GM12878 (cell line): ENCODE measurements at regions not wholly inside any gene's neighbourhood (a gene's known extent, or its start where the extent isn't known, plus 50 kb on each side); places are given as distances from the start of the nearest gene placed in this dataset.

Source experiments
- ATAC-seq: fragments of 200-7000 bp; cut with Tn5 transposase; 3 replicates; pipeline ENCODE4 v1.9.1; 2020; ENCODE audit warnings: mild to moderate bottlenecking, moderate library complexity
- BruUV-seq: library from RNA; stranded (reverse); fragments of 400-500 nt; replicated peaks from 2 replicates; lab custom pipeline; 2021; lab: Mats Ljungman, UMichigan
- CTCF ChIA-PET: fragments of 300-600 bp; sonication (Branson Sonifier 250); formaldehyde crosslinking; extraction: SDS; loops from one replicate; lab custom pipeline; 2021; ENCODE audit warnings: inconsistent platforms; lab: Yijun Ruan, JAX
- POLR2A ChIA-PET: fragments of 350-600 bp; formaldehyde crosslinking; extraction: SDS; loops from one replicate; lab custom pipeline; 2021; ENCODE audit warnings: inconsistent platforms; lab: Charles Lee
- RAD21 ChIA-PET: fragments of 300-600 bp; sonication (Branson Sonifier 250); formaldehyde crosslinking; loops from one replicate; lab custom pipeline; 2023; ENCODE audit warnings: antibody characterized with exemption; ENCODE audit not compliant: unreplicated experiment; lab: Charles Lee
- SMC1A ChIA-PET: fragments of 300-600 bp; sonication (Branson Sonifier 250); formaldehyde crosslinking; loops from one replicate; lab custom pipeline; 2023; ENCODE audit not compliant: unreplicated experiment, uncharacterized antibody; lab: Charles Lee
- DNase-seq: peaks from one replicate; pipeline ENCODE4 v3.0.0-alpha.2; 2011; ENCODE audit warnings: low read depth, low spot score
- FAIRE-seq: peaks from 3 replicates; lab custom pipeline; 2011; peaks lifted over from hg19 to GRCh38; lab: Jason Lieb, UNC
- H2AFZ ChIP-seq: 2 replicates; pipeline ENCODE4 v1.6.0; 2011; ENCODE audit warnings: low read depth, low read length, control low read depth; ENCODE audit not compliant: control insufficient read depth
- H3K27ac ChIP-seq: 2 replicates; pipeline ENCODE4 v1.5.1; 2011; ENCODE audit warnings: control low read depth; ENCODE audit not compliant: control insufficient read depth, insufficient read depth
- H3K27me3 ChIP-seq, 2 experiments: replicated peaks in 1 of 2; 2 replicates each; pipeline versions ENCODE4 v1.6.0 to v1.6.1; 2011; ENCODE audit warnings: low read length in 1 of 2; ENCODE audit not compliant: control insufficient read depth in 2 of 2, insufficient read depth in 2 of 2
- H3K36me3 ChIP-seq, 2 experiments: 2 replicates each; pipeline ENCODE4 v1.5.1; 2011; ENCODE audit warnings: low read length in 1 of 2; ENCODE audit not compliant: control insufficient read depth in 2 of 2, insufficient read depth in 2 of 2
- H3K4me1 ChIP-seq: 2 replicates; pipeline ENCODE4 v1.6.1; 2011; ENCODE audit warnings: mild to moderate bottlenecking, low read length, moderate library complexity, mixed read lengths; ENCODE audit not compliant: control insufficient read depth, insufficient read depth
- H3K4me2 ChIP-seq: 2 replicates; pipeline ENCODE4 v1.6.0; 2011; ENCODE audit warnings: control low read depth; ENCODE audit not compliant: control insufficient read depth, insufficient read depth
- H3K4me3 ChIP-seq: fragments of 200-600 bp; sonication (generic); 2 replicates; pipeline ENCODE4 v1.5.1; 2016
- H3K79me2 ChIP-seq: 2 replicates; pipeline ENCODE4 v1.6.0; 2011; ENCODE audit warnings: low read length; ENCODE audit not compliant: control insufficient read depth, insufficient read depth
- H3K9ac ChIP-seq: 2 replicates; pipeline ENCODE4 v1.8.0; 2011; ENCODE audit warnings: low read length, control low read depth, mixed read lengths; ENCODE audit not compliant: control insufficient read depth, insufficient read depth
- H3K9me3 ChIP-seq: replicated peaks from 3 replicates; pipeline ENCODE4 v1.5.1; 2011; ENCODE audit warnings: mild to moderate bottlenecking, low read length; ENCODE audit not compliant: control insufficient read depth, insufficient read depth
- H4K20me1 ChIP-seq: 2 replicates; pipeline ENCODE4 v1.6.0; 2011; ENCODE audit not compliant: control insufficient read depth, insufficient read depth
- ASH2L ChIP-seq: fragments of 300-600, 200-600 bp; sonication (generic); IDR thresholded peaks from 2 replicates; pipeline ENCODE4 v1.6.1; 2017; ENCODE audit warnings: low read depth, mild to moderate bottlenecking, borderline replicate concordance
- BRCA1 ChIP-seq: IDR thresholded peaks from 2 replicates; pipeline ENCODE4 v1.6.1; 2011; ENCODE audit warnings: low read depth, low read length, improper control_type of control experiment
- CBX5 ChIP-seq: sonication (generic); IDR thresholded peaks from 2 replicates; pipeline ENCODE4 v1.6.1; 2016; ENCODE audit warnings: low read depth, moderate library complexity, mild to moderate bottlenecking, inconsistent platforms
- CEBPB ChIP-seq, 2 experiments: fragments of 150-350 bp in 1 of 2; IDR thresholded peaks; 2 replicates each; pipeline ENCODE4 v1.6.1; 2012 to 2014; ENCODE audit warnings: low read depth in 2 of 2, low read length in 2 of 2, borderline replicate concordance in 1 of 2, inconsistent platforms in 1 of 2
- E2F8 ChIP-seq: fragments of 450-650 bp; IDR thresholded peaks from 2 replicates; pipeline ENCODE4 v1.6.1; 2018; ENCODE audit warnings: mild to moderate bottlenecking, low read depth, moderate library complexity; ENCODE audit not compliant: partially characterized antibody
- ELK1 ChIP-seq: IDR thresholded peaks from 2 replicates; pipeline ENCODE4 v1.6.1; 2012; ENCODE audit warnings: low read depth, low read length, improper control_type of control experiment
- EP300 ChIP-seq, 2 experiments: fragments of 150-350 bp in 1 of 2; IDR thresholded peaks; 2 replicates each; pipeline ENCODE4 v1.6.1; 2011 to 2012; ENCODE audit warnings: low read depth in 2 of 2, low read length in 2 of 2, borderline replicate concordance in 1 of 2, improper control_type of control experiment in 1 of 2, inconsistent platforms in 1 of 2; ENCODE audit not compliant: control insufficient read depth in 1 of 2
- HDAC2 ChIP-seq: fragments of 200-600 bp; sonication (generic); IDR thresholded peaks from 2 replicates; pipeline ENCODE4 v1.6.1; 2017
- JUND ChIP-seq: IDR thresholded peaks from 2 replicates; pipeline ENCODE4 v1.6.1; 2012; ENCODE audit warnings: low read depth, mild to moderate bottlenecking, low read length, improper control_type of control experiment, moderate library complexity
- KAT2A ChIP-seq: conservative IDR thresholded peaks from 2 replicates; pipeline ENCODE4 v1.6.1; 2011; ENCODE audit warnings: low read depth, low read length; ENCODE audit not compliant: control insufficient read depth
- MXI1 ChIP-seq: fragments of 150-350 bp; IDR thresholded peaks from 2 replicates; pipeline ENCODE4 v1.6.1; 2011; ENCODE audit warnings: low read depth, mild to moderate bottlenecking, inconsistent platforms, low read length, improper control_type of control experiment
- NFXL1 ChIP-seq: fragments of 450-650 bp; IDR thresholded peaks from 2 replicates; pipeline ENCODE4 v1.6.1; 2017; ENCODE audit warnings: antibody characterized with exemption, mild to moderate bottlenecking, borderline replicate concordance
- PKNOX1 ChIP-seq: fragments of 450-650 bp; IDR thresholded peaks from 2 replicates; pipeline ENCODE4 v1.6.1; 2016; ENCODE audit warnings: mild to moderate bottlenecking
- PML ChIP-seq: IDR thresholded peaks from 2 replicates; pipeline ENCODE4 v1.6.1; 2012; ENCODE audit warnings: low read length, inconsistent platforms
- POLR2AphosphoS2 ChIP-seq: IDR thresholded peaks from 2 replicates; pipeline ENCODE4 v1.6.1; 2011; ENCODE audit warnings: low read depth, mild to moderate bottlenecking, low read length, improper control_type of control experiment, moderate library complexity
- POLR2AphosphoS5 ChIP-seq: IDR thresholded peaks from 2 replicates; pipeline ENCODE4 v1.6.1; 2011; ENCODE audit warnings: mild to moderate bottlenecking, low read length, inconsistent platforms
- RAD51 ChIP-seq: fragments of 450-650 bp; IDR thresholded peaks from 2 replicates; pipeline ENCODE4 v1.6.1; 2016; ENCODE audit warnings: moderate library complexity, mild to moderate bottlenecking, inconsistent platforms
- SREBF1 ChIP-seq: IDR thresholded peaks from 2 replicates; pipeline ENCODE4 v1.6.1; 2012; ENCODE audit warnings: mild to moderate bottlenecking, low read length
- SRF ChIP-seq, 2 experiments: IDR thresholded peaks; 2 replicates each; pipeline ENCODE4 v1.6.1; 2011; ENCODE audit warnings: low read depth in 2 of 2, low read length in 2 of 2, mild to moderate bottlenecking in 1 of 2, moderate library complexity in 1 of 2
- ZNF384 ChIP-seq: IDR thresholded peaks from 2 replicates; pipeline ENCODE4 v1.6.1; 2012; ENCODE audit warnings: low read depth, mild to moderate bottlenecking, low read length, improper control_type of control experiment, borderline replicate concordance
- WGBS: methylation state at CpG from one replicate; pipeline ENCODE4 v1.1.6; 2016; ENCODE audit warnings: low lambda C conversion rate; ENCODE audit not compliant: insufficient replicate concordance, insufficient coverage; ENCODE audit errors: missing lambda C conversion rate; 5-methylcytosine and 5-hydroxymethylcytosine counted together
- in situ Hi-C: fragments of 300-500 bp; cut with MboI; formaldehyde crosslinking; loops from 9 replicates; pipeline ENCODE4 v1.14.3; 2018; ENCODE audit warnings: mixed read lengths
- intact Hi-C: fragments of 100-400 bp; cut with micrococcal nuclease; formaldehyde crosslinking; loops from one replicate; pipeline ENCODE4 v1.14.2; 2022; ENCODE audit not compliant: unreplicated experiment

- no peak for TF ChIP-seq PML
- no peak for TF ChIP-seq RAD51
- no peak for TF ChIP-seq SREBF1
- no peak for TF ChIP-seq ASH2L
- no peak for TF ChIP-seq ZNF384
- no peak for TF ChIP-seq PKNOX1
- no peak for TF ChIP-seq E2F8
- no peak for TF ChIP-seq POLR2AphosphoS5
- no peak for TF ChIP-seq CBX5
- no peak for TF ChIP-seq POLR2AphosphoS2
- TF ChIP-seq JUND, result no peak
- TF ChIP-seq MXI1, result no peak
- no peak for TF ChIP-seq BRCA1
- no peak for TF ChIP-seq SRF (IDR thresholded peaks at IDR 0.05; ENCODE audit: low read depth in 2 of 2, low read length in 2 of 2)
- no peak for TF ChIP-seq CEBPB (IDR thresholded peaks at IDR 0.05; ENCODE audit: borderline replicate concordance in 1 of 2, low read depth in 2 of 2, low read length in 2 of 2)
- TF ChIP-seq KAT2A, result no peak
- TF ChIP-seq HDAC2, result no peak
- no peak for TF ChIP-seq NFXL1
- no peak for TF ChIP-seq ELK1
- no peak for TF ChIP-seq EP300 (IDR thresholded peaks at IDR 0.05; ENCODE audit: borderline replicate concordance in 1 of 2, control insufficient read depth in 1 of 2, low read depth in 2 of 2, low read length in 2 of 2)
- TF ChIP-seq, all 136 proteins: peak for 0
- BruUV-seq, result no TSS peak
- DNase-seq, result no peak
- no peaks in the 10 kb centered on the region for H3K79me2 ChIP-seq
- H4K20me1 ChIP-seq, result no peaks in the 10 kb centered on the region
- H3K9me3 ChIP-seq, result no peaks in the 10 kb centered on the region
- H3K4me3 ChIP-seq, result no peak overlapping the region
- H3K27me3 ChIP-seq, result no peaks in the 10 kb centered on the region
- ChIA-PET CTCF (no interaction called here), SMC1A (no interaction called here), POLR2A (no interaction called here), RAD21 (no interaction called here)
- 0% methylated on average over 2 of the region's 2 CpGs for WGBS
- H2AFZ ChIP-seq, result no peak overlapping the region
- ATAC-seq, result no peak
- H3K27ac ChIP-seq, result no peak overlapping the region
- in situ Hi-C loops, result no loop called here
- no peaks in the 10 kb centered on the region for H3K4me1 ChIP-seq
- no peaks in the 10 kb centered on the region for H3K36me3 ChIP-seq
- intact Hi-C loops, result no loop called here
- H3K4me2 ChIP-seq, result no peak overlapping the region
- no peak overlapping the region for H3K9ac ChIP-seq
- FAIRE-seq, result no peak
Measured at GRCh38 chr9:82745919-82746318, 317.0 kb downstream of the RASEF start.
